ENCODE measurements at regions not wholly inside any gene's neighbourhood (a gene's known extent, or its start where the extent isn't known, plus 50 kb on each side); places are given as distances from the start of the nearest gene placed in this dataset.

DNA sequence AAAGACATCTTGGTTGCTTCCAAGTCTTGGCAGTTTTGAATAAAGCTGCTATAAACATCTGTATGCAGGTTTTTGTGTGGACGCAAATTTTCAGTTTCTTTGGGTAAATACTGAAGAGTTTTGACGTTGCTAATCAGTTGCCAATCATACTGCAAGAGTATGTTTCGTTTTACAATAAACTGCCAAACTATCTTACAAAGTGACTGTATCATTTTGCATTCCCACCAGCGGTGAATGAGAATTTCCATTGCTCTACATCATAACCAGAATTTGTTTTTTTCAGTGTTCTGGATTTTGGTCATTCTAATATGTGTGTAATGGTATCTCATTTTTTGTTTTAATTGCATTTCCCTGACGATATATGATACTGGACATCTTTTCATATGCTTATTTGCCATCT lies 190.8 kb upstream of the PARP11 start:
- no peak for TF ChIP-seq POLR2AphosphoS5 (IDR thresholded peaks at IDR 0.05; ENCODE audit: insufficient read depth in 1 of 2, low read depth in 1 of 2)
- TF ChIP-seq, protein P1, sequence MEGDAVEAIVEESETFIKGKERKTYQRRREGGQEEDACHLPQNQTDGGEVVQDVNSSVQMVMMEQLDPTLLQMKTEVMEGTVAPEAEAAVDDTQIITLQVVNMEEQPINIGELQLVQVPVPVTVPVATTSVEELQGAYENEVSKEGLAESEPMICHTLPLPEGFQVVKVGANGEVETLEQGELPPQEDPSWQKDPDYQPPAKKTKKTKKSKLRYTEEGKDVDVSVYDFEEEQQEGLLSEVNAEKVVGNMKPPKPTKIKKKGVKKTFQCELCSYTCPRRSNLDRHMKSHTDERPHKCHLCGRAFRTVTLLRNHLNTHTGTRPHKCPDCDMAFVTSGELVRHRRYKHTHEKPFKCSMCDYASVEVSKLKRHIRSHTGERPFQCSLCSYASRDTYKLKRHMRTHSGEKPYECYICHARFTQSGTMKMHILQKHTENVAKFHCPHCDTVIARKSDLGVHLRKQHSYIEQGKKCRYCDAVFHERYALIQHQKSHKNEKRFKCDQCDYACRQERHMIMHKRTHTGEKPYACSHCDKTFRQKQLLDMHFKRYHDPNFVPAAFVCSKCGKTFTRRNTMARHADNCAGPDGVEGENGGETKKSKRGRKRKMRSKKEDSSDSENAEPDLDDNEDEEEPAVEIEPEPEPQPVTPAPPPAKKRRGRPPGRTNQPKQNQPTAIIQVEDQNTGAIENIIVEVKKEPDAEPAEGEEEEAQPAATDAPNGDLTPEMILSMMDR (IDR thresholded peaks at IDR 0.05) = no peak
- no peak for TF ChIP-seq POLR2A (IDR thresholded peaks at IDR 0.05)
